Transverse colon (tissue), 4 donors: ENCODE measurements at regions not wholly inside any gene's neighbourhood (a gene's known extent, or its start where the extent isn't known, plus 50 kb on each side); places are given as distances from the start of the nearest gene placed in this dataset.

Experiments used
- DNase-seq: peaks from one replicate; pipeline ENCODE4 v3.0.0-alpha.2; 2019
- H3K27ac ChIP-seq, 4 donors: fragments of 200-600 bp; sonication (generic); 2 replicates each; pipeline ENCODE4 v1.5.1; 2016 to 2018; ENCODE audit warnings: inconsistent platforms in 4 of 4
- H3K27me3 ChIP-seq: fragments of 200-600 bp; sonication (generic); 2 replicates; pipeline ENCODE4 v1.5.1; 2017; ENCODE audit warnings: inconsistent platforms
- H3K36me3 ChIP-seq, 4 donors: fragments of 200-600 bp; sonication (generic); 2 replicates each; pipeline ENCODE4 v1.5.1; 2017 to 2019; ENCODE audit warnings: inconsistent platforms in 4 of 4
- H3K4me1 ChIP-seq, 4 donors: fragments of 200-600 bp; sonication (generic); 2 replicates each; pipeline ENCODE4 v1.5.1; 2017 to 2020; ENCODE audit warnings: inconsistent platforms in 4 of 4
- H3K4me3 ChIP-seq, 4 donors: fragments of 200-600 bp; sonication (generic); 1 replicate in 1 of 4; 2 replicates in 3 of 4; pipeline versions ENCODE4 v1.5.1 to v1.6.1; 2017 to 2019; ENCODE audit warnings: inconsistent platforms in 4 of 4
- H3K9me3 ChIP-seq, 2 donors: fragments of 200-600 bp; sonication (generic); 2 replicates each; pipeline ENCODE4 v1.5.1; 2017 to 2019; ENCODE audit warnings: inconsistent platforms in 2 of 2
- EP300 ChIP-seq: sonication (generic); formaldehyde crosslinking; IDR thresholded peaks from one replicate; pipeline ENCODE4 v1.6.1; 2017; ENCODE audit warnings: antibody characterized with exemption, low read depth
- POLR2A ChIP-seq: fragments of 450-650 bp; IDR thresholded peaks from one replicate; pipeline ENCODE4 v1.6.1; 2016; ENCODE audit warnings: antibody characterized with exemption, mild to moderate bottlenecking, moderate library complexity
- POLR2AphosphoS5 ChIP-seq, 3 donors: sonication (generic); formaldehyde crosslinking; IDR thresholded peaks; one replicate each; pipeline ENCODE4 v1.6.1; 2016; ENCODE audit warnings: antibody characterized with exemption in 3 of 3
- WGBS, 2 donors: methylation state at CpG; one replicate each; pipeline ENCODE4 v1.1.5; 2018; ENCODE audit warnings: low coverage in 1 of 2; 5-methylcytosine and 5-hydroxymethylcytosine counted together
- in situ Hi-C, 4 donors: fragments of 200-750 bp; cut with MboI; loops; one replicate each; pipeline versions ENCODE4 v1.15.0 to v1.15.1; 2017; ENCODE audit warnings: low sequenced_read_pairs in 3 of 4, low pct_ligation_motif_present in 1 of 4, low pct_unique_long_range_greater_than_20kb in 1 of 4
- intact Hi-C: fragments of 100-400 bp; cut with DNase I; formaldehyde crosslinking; loops from one replicate; pipeline ENCODE4 v1.15.1; 2023; ENCODE audit warnings: low total_unique reads
- TF ChIP-seq, protein P1 (sequence below), 5 experiments: fragments of 200-600 bp in 3 of 5; fragments of 450-650 bp in 2 of 5; sonication (generic) in 3 of 5; IDR thresholded peaks; 1 replicate in 2 of 5; 2 replicates in 3 of 5; pipeline ENCODE4 v1.5.1; 2016 to 2017; ENCODE audit warnings: antibody characterized with exemption in 5 of 5, inconsistent platforms in 3 of 5, mild to moderate bottlenecking in 2 of 5, moderate library complexity in 1 of 5

DNA sequence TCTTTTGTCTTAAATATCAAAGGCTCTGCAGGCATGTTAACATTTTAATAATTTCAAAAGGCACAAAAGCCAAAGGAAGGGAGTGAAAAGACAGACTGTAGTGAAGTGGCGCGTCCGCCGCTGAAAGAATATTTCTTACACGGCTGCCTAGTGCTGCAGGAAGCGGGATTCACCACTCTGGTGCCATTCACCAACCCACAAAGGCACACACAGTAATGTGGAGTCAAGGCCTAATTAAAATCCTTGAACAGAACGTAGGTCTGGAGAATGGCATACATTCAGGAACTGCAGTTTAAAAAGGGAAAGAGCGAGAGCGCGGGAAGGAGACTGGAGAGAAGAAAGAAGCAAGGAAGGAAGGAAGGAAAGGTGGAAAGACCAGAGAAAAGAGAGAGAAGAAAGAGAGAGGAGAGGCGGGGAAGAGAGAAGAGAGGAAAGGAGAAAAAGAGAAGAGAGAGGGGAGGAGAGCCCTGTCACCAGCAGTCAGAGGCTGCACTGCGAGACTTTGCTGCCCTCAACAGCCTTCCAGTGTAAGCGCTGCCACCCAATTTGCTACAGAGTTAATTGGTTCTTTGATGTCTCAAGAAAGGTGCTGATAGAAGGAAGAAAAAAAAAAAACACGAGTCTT lies 554.0 kb downstream of the MDFIC start:
- intact Hi-C loops = no loop called here
- WGBS, 2 donors = 67 to 72% methylated on average over 11 to 14 of the region's 14 CpGs
- H3K27ac ChIP-seq = no peak overlapping the region
- H3K9me3 ChIP-seq = no peaks in the 10 kb centered on the region
- H3K27me3 ChIP-seq = peaks cover 24% of the 10 kb centered on the region
- TF ChIP-seq POLR2AphosphoS5 (IDR thresholded peaks at IDR 0.05) (no peak), POLR2A (no peak), EP300 (no peak)
- TF ChIP-seq, protein P1, sequence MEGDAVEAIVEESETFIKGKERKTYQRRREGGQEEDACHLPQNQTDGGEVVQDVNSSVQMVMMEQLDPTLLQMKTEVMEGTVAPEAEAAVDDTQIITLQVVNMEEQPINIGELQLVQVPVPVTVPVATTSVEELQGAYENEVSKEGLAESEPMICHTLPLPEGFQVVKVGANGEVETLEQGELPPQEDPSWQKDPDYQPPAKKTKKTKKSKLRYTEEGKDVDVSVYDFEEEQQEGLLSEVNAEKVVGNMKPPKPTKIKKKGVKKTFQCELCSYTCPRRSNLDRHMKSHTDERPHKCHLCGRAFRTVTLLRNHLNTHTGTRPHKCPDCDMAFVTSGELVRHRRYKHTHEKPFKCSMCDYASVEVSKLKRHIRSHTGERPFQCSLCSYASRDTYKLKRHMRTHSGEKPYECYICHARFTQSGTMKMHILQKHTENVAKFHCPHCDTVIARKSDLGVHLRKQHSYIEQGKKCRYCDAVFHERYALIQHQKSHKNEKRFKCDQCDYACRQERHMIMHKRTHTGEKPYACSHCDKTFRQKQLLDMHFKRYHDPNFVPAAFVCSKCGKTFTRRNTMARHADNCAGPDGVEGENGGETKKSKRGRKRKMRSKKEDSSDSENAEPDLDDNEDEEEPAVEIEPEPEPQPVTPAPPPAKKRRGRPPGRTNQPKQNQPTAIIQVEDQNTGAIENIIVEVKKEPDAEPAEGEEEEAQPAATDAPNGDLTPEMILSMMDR (IDR thresholded peaks at IDR 0.05) = peak in 2 of 5 experiments; percentile 14 to 16
- no peaks in the 10 kb centered on the region for H3K36me3 ChIP-seq
- in situ Hi-C loops = no loop called here
- peak overlapping the region in 1 of 4 donors; percentile 67 for H3K4me3 ChIP-seq
- peaks cover 0 to 16% (median 11%) of the 10 kb centered on the region in 4 donors for H3K4me1 ChIP-seq
- DNase-seq = peak; percentile 15

DNA sequence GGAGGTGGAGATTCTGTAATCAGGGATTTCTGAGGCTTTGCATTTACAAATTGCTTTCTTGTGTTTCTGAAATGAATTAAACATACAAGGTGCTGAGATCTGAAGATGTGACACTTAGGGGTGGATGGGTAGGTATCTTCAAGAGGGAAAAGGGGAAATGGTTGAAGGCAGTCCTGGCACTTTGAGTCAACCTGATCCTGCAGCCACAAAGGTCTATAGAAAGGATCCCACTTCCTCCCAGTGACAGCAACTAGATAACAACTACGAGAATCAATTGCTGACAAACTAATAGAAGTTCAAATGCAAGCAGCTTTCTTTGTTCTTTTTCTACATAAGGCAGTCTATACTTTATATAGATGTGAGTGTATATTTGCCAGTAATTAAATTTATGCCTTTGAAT lies 553.3 kb downstream of the MDFIC start:
- intact Hi-C loops = no loop called here
- in situ Hi-C loops = no loop called here
- DNase-seq = no peak

DNA sequence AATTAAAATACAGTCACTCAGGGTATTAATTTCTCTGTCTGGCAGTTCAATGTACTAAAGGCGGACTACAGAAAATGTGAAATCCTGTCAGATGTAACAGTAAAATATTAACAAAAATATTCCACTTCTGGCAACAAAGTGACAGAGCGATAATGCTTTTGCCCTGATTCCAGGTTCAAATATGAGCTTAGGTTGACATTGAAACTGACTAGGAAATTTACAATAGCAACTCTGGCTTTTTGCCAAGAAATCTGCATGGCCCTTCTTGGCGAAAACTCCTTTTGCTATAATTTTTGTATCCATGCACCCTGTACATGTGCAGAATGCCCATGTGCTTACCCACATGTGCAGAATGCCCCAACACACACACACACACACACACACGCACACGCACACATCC lies 552.2 kb downstream of the MDFIC start:
- 86 to 95% methylated on average over 5 of the region's 5 CpGs for WGBS, 2 donors
- no peak overlapping the region for H3K27ac ChIP-seq
- intact Hi-C loops (no loop called here), in situ Hi-C loops (no loop called here)
- TF ChIP-seq EP300 (no peak), POLR2AphosphoS5 (IDR thresholded peaks at IDR 0.05) (no peak)
- DNase-seq = no peak
- H3K27me3 ChIP-seq = peaks cover 24% of the 10 kb centered on the region
- no peaks in the 10 kb centered on the region for H3K9me3 ChIP-seq
- peaks cover 0 to 16% (median 11%) of the 10 kb centered on the region in 4 donors for H3K4me1 ChIP-seq
- no peaks in the 10 kb centered on the region for H3K36me3 ChIP-seq
- no peak overlapping the region for H3K4me3 ChIP-seq

More for the DNA sequence above, 553.3 kb downstream of the MDFIC start:
- H3K4me1 ChIP-seq = peaks cover 0 to 16% (median 11%) of the 10 kb centered on the region in 4 donors
- H3K27me3 ChIP-seq = peaks cover 24% of the 10 kb centered on the region
- TF ChIP-seq, protein P1 (IDR thresholded peaks at IDR 0.05) = no peak
- TF ChIP-seq POLR2AphosphoS5 (IDR thresholded peaks at IDR 0.05) = no peak
- TF ChIP-seq EP300 = no peak
- H3K4me3 ChIP-seq = no peak overlapping the region
- H3K9me3 ChIP-seq = no peaks in the 10 kb centered on the region
- no peaks in the 10 kb centered on the region for H3K36me3 ChIP-seq
- 43 to 45% methylated on average over 1 of the region's 1 CpG for WGBS, 2 donors
- H3K27ac ChIP-seq = no peak overlapping the region

- H3K36me3 ChIP-seq = no peaks in the 10 kb centered on the region
- WGBS, 2 donors = 75 to 89% methylated on average over 1 of the region's 1 CpG
- H3K4me1 ChIP-seq = peaks cover 0 to 6% (median 4%) of the 10 kb centered on the region in 4 donors
- no peaks in the 10 kb centered on the region for H3K9me3 ChIP-seq
- TF ChIP-seq, protein P1 (IDR thresholded peaks at IDR 0.05) = no peak
- TF ChIP-seq EP300 (no peak), POLR2A (no peak), POLR2AphosphoS5 (IDR thresholded peaks at IDR 0.05) (no peak)
- intact Hi-C loops = no loop called here
- H3K27me3 ChIP-seq = peaks cover 6% of the 10 kb centered on the region
- no peak overlapping the region for H3K27ac ChIP-seq
- no peak overlapping the region for H3K4me3 ChIP-seq
- no peak for DNase-seq
- in situ Hi-C loops = no loop called here
Measured at GRCh38 chr7:115471891-115472290, 550.0 kb downstream of the MDFIC start.
